ENCODE measurements at regions not wholly inside any gene's neighbourhood (a gene's known extent, or its start where the extent isn't known, plus 50 kb on each side); places are given as distances from the start of the nearest gene placed in this dataset.

GRCh38 chr16:63883091-63883490, 1238.8 kb downstream of the CDH11 start:
- TF ChIP-seq REST (IDR thresholded peaks at IDR 0.05; ENCODE audit: insufficient read depth in 1 of 2, low read depth in 2 of 2, low read length in 2 of 2): no peak
- no peak for TF ChIP-seq POLR2AphosphoS5 (IDR thresholded peaks at IDR 0.05; ENCODE audit: low read depth, low read length)
- TF ChIP-seq SIN3A (IDR thresholded peaks at IDR 0.05; ENCODE audit: borderline replicate concordance, insufficient read depth, low read length): no peak
- no peak for TF ChIP-seq TAF1 (IDR thresholded peaks at IDR 0.05; ENCODE audit: borderline replicate concordance, insufficient read depth, low read length)

All from PFSK-1 (cell line).